ENCODE measurements at regions not wholly inside any gene's neighbourhood (a gene's known extent, or its start where the extent isn't known, plus 50 kb on each side); places are given as distances from the start of the nearest gene placed in this dataset.

GRCh38 chr3:101148001-101148400 is 154.8 kb upstream of the ABI3BP start:
- H3K4me3 ChIP-seq (ENCODE audit: low read depth, low read length): no peak overlapping the region
- in situ Hi-C loops (cut with HindIII; ENCODE audit: low pct_ligation_motif_present, low sequenced_read_pairs): no loop called here
- H3K36me3 ChIP-seq (replicated peaks): no peaks in the 10 kb centered on the region
- TF ChIP-seq CTCF (IDR thresholded peaks at IDR 0.05; ENCODE audit: low read depth, low read length, missing control alignments): no peak
- H3K27me3 ChIP-seq (replicated peaks): no peaks in the 10 kb centered on the region
- H3K27ac ChIP-seq: no peak overlapping the region
- no peak for DNase-seq

- H3K27ac ChIP-seq: no peak overlapping the region
- no peaks in the 10 kb centered on the region for H3K36me3 ChIP-seq (replicated peaks)
- no peak for DNase-seq
- no peaks in the 10 kb centered on the region for H3K27me3 ChIP-seq (replicated peaks)
- TF ChIP-seq CTCF (IDR thresholded peaks at IDR 0.05; ENCODE audit: low read depth, low read length, missing control alignments): no peak
- H3K4me3 ChIP-seq (ENCODE audit: low read depth, low read length): no peak overlapping the region
- in situ Hi-C loops (cut with HindIII; ENCODE audit: low pct_ligation_motif_present, low sequenced_read_pairs): no loop called here
These were observed 153.7 kb upstream of the ABI3BP start for GRCh38 chr3:101146946-101147345.

GRCh38 chr3:101144105-101144504 is 150.9 kb upstream of the ABI3BP start:
- Histone ChIP-seq H3K36me3 (replicated peaks) (no peaks in the 10 kb centered on the region), H3K27ac (no peak overlapping the region), H3K4me3 (ENCODE audit: low read depth, low read length) (no peak overlapping the region), H3K27me3 (replicated peaks) (no peaks in the 10 kb centered on the region)
- no peak for DNase-seq
- in situ Hi-C loops (cut with HindIII; ENCODE audit: low pct_ligation_motif_present, low sequenced_read_pairs): no loop called here
- TF ChIP-seq CTCF (IDR thresholded peaks at IDR 0.05; ENCODE audit: low read depth, low read length, missing control alignments): no peak

- no peaks in the 10 kb centered on the region for H3K36me3 ChIP-seq (replicated peaks)
- TF ChIP-seq CTCF (IDR thresholded peaks at IDR 0.05; ENCODE audit: low read depth, low read length, missing control alignments): no peak
- no peak overlapping the region for H3K4me3 ChIP-seq (ENCODE audit: low read depth, low read length)
- in situ Hi-C loops (cut with HindIII; ENCODE audit: low pct_ligation_motif_present, low sequenced_read_pairs): no loop called here
- no peak for DNase-seq
- no peak overlapping the region for H3K27ac ChIP-seq
- no peaks in the 10 kb centered on the region for H3K27me3 ChIP-seq (replicated peaks)
These were observed 149.8 kb upstream of the ABI3BP start for GRCh38 chr3:101143012-101143411.

- Histone ChIP-seq H3K27me3 (replicated peaks) (no peaks in the 10 kb centered on the region), H3K4me3 (ENCODE audit: low read depth, low read length) (no peak overlapping the region), H3K36me3 (replicated peaks) (no peaks in the 10 kb centered on the region), H3K27ac (no peak overlapping the region)
- in situ Hi-C loops (cut with HindIII; ENCODE audit: low pct_ligation_motif_present, low sequenced_read_pairs): no loop called here
- no peak for DNase-seq
- TF ChIP-seq CTCF (IDR thresholded peaks at IDR 0.05; ENCODE audit: low read depth, low read length, missing control alignments): no peak
These were observed 148.9 kb upstream of the ABI3BP start for GRCh38 chr3:101142160-101142559.

- TF ChIP-seq CTCF (IDR thresholded peaks at IDR 0.05; ENCODE audit: low read depth, low read length, missing control alignments): no peak
- H3K27me3 ChIP-seq (replicated peaks): no peaks in the 10 kb centered on the region
- H3K27ac ChIP-seq: no peak overlapping the region
- no peak for DNase-seq
- H3K4me3 ChIP-seq (ENCODE audit: low read depth, low read length): no peak overlapping the region
- H3K36me3 ChIP-seq (replicated peaks): no peaks in the 10 kb centered on the region
- in situ Hi-C loops (cut with HindIII; ENCODE audit: low pct_ligation_motif_present, low sequenced_read_pairs): no loop called here
These were observed 147.9 kb upstream of the ABI3BP start for GRCh38 chr3:101141135-101141534.

Measured in brain microvascular endothelial cell (primary cell).